ENCODE measurements at regions not wholly inside any gene's neighbourhood (a gene's known extent, or its start where the extent isn't known, plus 50 kb on each side); places are given as distances from the start of the nearest gene placed in this dataset.

DNA sequence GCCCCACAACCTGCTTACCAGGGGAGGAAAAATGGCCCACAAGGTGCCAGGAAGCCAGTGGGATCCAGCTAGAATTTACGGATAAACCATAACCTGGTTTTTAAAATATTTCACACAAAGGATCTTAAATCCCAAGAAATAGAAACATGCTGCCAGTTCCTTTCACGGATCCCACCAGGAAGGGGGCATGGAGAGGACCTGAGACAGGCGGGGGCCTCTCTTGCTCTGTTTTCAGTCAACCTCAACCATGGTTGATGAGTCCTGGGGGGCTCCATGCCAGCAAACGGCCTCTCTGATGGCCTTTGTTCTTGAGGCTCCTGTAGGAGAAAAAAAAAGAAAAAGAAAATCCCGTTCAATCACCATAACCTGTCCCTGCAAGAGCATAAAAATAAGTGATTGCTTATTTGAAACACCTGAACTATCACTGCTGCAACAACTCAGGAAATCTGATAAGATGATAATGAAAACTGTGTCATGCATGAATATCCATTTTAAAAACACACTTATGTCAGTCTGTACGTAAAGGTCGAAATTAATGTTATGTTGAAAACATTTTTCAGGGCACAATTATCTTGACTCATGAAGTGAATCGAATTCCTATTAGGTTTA is 125.8 kb upstream of the CST7 start:
- TF ChIP-seq, protein P1, sequence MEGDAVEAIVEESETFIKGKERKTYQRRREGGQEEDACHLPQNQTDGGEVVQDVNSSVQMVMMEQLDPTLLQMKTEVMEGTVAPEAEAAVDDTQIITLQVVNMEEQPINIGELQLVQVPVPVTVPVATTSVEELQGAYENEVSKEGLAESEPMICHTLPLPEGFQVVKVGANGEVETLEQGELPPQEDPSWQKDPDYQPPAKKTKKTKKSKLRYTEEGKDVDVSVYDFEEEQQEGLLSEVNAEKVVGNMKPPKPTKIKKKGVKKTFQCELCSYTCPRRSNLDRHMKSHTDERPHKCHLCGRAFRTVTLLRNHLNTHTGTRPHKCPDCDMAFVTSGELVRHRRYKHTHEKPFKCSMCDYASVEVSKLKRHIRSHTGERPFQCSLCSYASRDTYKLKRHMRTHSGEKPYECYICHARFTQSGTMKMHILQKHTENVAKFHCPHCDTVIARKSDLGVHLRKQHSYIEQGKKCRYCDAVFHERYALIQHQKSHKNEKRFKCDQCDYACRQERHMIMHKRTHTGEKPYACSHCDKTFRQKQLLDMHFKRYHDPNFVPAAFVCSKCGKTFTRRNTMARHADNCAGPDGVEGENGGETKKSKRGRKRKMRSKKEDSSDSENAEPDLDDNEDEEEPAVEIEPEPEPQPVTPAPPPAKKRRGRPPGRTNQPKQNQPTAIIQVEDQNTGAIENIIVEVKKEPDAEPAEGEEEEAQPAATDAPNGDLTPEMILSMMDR (IDR thresholded peaks at IDR 0.05; ENCODE audit: low read depth, low read length): no peak
- TF ChIP-seq EZH2phosphoT487 (IDR thresholded peaks at IDR 0.05; ENCODE audit: low read depth): no peak

Data from OCI-LY3 (cell line).